Left hindlimb (tissue), 1 donor: ENCODE measurements at regions not wholly inside any gene's neighbourhood (a gene's known extent, or its start where the extent isn't known, plus 50 kb on each side); places are given as distances from the start of the nearest gene placed in this dataset.
A peak's percentile ranks its signal among the peaks of the same experiment; 100 is the strongest.

Experiments
- DNase-seq: peaks from one replicate; pipeline ENCODE4 v3.0.0-alpha.2; 2018

GRCh38 chr6:56862415-56863175 lies 92.3 kb upstream of the BEND6 start:
- DNase-seq = no peak

GRCh38 chr6:56860475-56860874 lies 94.4 kb upstream of the BEND6 start:
- DNase-seq = no peak

- DNase-seq = no peak
These were observed 98.8 kb upstream of the BEND6 start for GRCh38 chr6:56856036-56856580.

DNA sequence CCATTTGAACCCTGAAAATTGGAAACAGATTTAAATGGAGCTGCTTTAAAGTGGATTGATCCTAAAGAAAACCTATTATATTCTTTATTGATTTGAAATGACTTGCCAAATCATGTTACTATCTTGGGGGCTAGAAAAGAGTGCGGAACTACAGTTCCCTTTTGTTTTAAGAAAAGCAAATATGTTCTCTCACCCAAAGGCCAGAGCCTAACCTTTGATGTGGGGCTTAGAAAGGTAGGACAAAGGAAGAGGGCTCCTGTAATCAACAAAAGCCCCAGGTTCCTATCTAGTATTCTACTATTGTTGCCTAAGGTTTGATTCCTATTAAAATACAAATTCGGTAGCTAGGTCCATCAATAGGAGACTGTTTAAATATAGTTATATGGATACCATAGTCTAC lies 100.8 kb upstream of the BEND6 start:
- DNase-seq = no peak

GRCh38 chr6:56853541-56853940 lies 101.4 kb upstream of the BEND6 start:
- DNase-seq = no peak

- DNase-seq = no peak
These were observed 102.5 kb upstream of the BEND6 start for GRCh38 chr6:56852260-56853010.

- peak; percentile 51 for DNase-seq
These were observed 103.2 kb upstream of the BEND6 start for GRCh38 chr6:56851541-56852259.

DNA sequence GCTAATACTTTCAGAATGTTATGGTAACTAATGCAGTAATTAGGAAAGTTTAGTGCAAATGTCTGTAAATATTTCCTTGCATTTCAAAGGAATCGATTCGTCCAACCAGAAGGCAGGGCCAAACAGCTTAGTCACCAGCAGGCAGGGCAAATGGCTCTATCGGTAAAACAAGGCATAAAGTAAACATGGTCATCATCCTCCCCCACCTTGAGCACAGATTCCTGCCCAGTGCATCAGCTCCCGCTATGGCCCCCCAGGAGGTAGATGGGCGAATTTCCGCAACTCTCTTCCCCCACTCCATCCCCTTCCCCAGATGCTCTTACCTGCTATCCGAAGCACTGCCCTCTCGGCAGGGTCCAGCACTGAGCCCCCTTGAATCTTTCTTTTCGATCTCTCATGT lies 103.8 kb upstream of the BEND6 start:
- DNase-seq = peak; percentile 39

GRCh38 chr6:56850626-56851025 lies 104.3 kb upstream of the BEND6 start:
- DNase-seq = no peak

DNA sequence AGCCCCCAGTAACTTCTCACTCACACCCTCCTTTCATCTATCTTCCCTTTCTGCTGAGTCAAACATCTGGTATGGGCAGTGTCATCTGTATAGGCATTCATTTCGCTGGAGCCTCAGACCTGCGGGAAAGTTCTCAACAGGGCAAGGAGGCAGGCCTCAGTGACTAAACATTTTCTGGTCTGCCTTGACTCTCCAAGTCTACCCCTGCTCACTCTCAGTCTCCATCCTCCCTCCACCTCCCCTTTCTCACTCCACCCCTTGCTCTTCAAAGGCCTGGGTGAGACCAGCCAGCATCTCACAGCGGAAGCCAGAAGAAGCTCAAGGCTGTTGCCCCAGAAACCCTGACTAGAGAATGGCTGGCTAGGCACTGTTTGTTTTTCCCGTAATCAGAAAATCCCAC lies 105.0 kb upstream of the BEND6 start:
- no peak for DNase-seq

- no peak for DNase-seq
These were observed 106.8 kb upstream of the BEND6 start for GRCh38 chr6:56848105-56848504.

DNA sequence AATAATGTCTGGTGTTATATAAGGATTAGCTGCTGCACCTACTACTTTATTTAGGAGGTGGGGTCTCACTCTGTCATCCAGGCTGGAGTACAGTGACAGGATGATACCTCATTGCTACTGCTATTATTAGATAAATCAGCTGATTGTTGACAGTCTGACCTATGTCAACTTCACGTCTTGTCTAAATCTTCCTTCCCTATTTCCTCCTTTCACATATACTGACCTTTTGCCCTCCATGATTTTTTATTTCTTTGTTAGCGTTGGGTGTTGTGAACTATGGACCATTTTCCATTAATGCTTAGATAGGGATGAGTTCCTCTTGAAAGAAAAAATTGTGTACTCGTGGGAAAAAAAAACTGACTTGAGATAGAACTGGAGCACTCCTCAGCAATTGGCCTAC lies 109.9 kb upstream of the BEND6 start:
- no peak for DNase-seq

GRCh38 chr6:56843476-56844349 lies 111.2 kb upstream of the BEND6 start:
- peak; percentile 83 for DNase-seq

- DNase-seq = peak; percentile 66
These were observed 112.0 kb upstream of the BEND6 start for GRCh38 chr6:56842686-56843475.

DNA sequence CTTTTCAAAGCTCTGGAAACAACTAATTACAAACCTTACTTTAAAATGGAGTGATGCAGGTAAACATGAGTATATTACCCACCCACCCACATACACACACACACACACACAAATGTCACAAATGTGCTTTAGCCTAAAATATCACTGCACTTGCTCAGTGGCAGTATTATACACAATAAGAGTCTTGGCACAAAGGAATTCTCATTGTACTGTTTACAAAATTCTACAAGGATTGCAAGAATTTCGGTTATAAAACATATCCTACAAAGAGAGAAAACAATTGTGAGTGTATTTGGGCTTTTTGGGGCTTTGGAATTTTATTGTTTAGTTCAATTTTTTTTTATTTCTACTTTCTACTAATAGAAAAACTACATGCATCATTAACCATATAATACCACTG lies 113.2 kb upstream of the BEND6 start:
- no peak for DNase-seq

- no peak for DNase-seq
These were observed 113.5 kb upstream of the BEND6 start for GRCh38 chr6:56841381-56841749.

GRCh38 chr6:56840467-56841380 lies 114.2 kb upstream of the BEND6 start:
- no peak for DNase-seq

- DNase-seq = no peak
These were observed 115.2 kb upstream of the BEND6 start for GRCh38 chr6:56839533-56840183.

GRCh38 chr6:56838965-56839364 lies 115.9 kb upstream of the BEND6 start:
- DNase-seq = no peak

DNA sequence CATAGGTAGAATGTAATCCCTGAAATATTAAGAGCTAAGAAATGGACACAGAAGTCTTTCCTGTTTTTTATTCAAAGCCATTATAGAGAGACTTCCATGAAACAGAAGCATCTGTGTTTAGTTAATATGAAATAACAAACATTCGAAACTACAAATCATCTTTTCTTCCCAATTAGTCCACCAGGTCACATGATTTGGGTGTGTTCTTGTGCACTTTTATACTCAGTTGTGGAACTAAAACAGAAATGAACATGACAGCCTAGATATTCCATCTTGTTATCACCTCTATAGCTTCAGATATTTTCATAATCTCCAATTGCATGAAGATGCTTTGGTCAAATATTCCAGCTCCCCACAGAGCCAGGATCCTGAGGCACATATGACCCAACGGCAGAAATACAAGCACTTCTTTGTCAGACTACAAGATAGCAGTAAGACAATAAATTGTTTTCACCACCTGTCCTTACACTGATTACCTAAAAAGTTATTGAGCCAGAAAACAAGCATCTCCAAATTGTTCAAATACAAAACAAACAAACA lies 116.8 kb upstream of the BEND6 start:
- no peak for DNase-seq
